Stimulated activated CD8-positive, alpha-beta memory T cell treated with anti-CD3 and anti-CD28 coated beads, Interleukin-4, amount 100 ng/mL, for 1 hour (primary cell): ENCODE measurements at regions not wholly inside any gene's neighbourhood (a gene's known extent, or its start where the extent isn't known, plus 50 kb on each side); places are given as distances from the start of the nearest gene placed in this dataset.
"Not testable (repeated sequence)": the region's sequence is repeated elsewhere in the genome, so short reads cannot be mapped to it uniquely, and the experiment has no call there.

ENCODE experiments used
- DNase-seq, 2 donors: peaks; one replicate each; pipeline ENCODE4 v3.0.0-alpha.2; 2020; ENCODE audit warnings: low read depth in 2 of 2, low spot score in 1 of 2

GRCh38 chr9:119938871-119939270 lies 569.6 kb upstream of the BRINP1 start:
- no peak for DNase-seq

- no peak for DNase-seq
These were observed 565.3 kb upstream of the BRINP1 start for GRCh38 chr9:119934497-119934896.

GRCh38 chr9:119933191-119933590 lies 564.0 kb upstream of the BRINP1 start:
- DNase-seq = no peak

- DNase-seq = no peak
These were observed 555.5 kb upstream of the BRINP1 start for GRCh38 chr9:119924736-119925135.

- DNase-seq = no peak
These were observed 547.9 kb upstream of the BRINP1 start for GRCh38 chr9:119917175-119917574.

- DNase-seq = no peak
These were observed 537.8 kb upstream of the BRINP1 start for GRCh38 chr9:119907056-119907455.

GRCh38 chr9:119905724-119906123 lies 536.5 kb upstream of the BRINP1 start:
- no peak for DNase-seq

- DNase-seq = no peak
These were observed 534.6 kb upstream of the BRINP1 start for GRCh38 chr9:119903851-119904250.

GRCh38 chr9:119902611-119903010 lies 533.4 kb upstream of the BRINP1 start:
- DNase-seq = no peak

- no peak for DNase-seq
These were observed 529.1 kb upstream of the BRINP1 start for GRCh38 chr9:119898316-119898715.

GRCh38 chr9:119884438-119884837 lies 515.2 kb upstream of the BRINP1 start:
- no peak for DNase-seq

- DNase-seq = no peak
These were observed 512.7 kb upstream of the BRINP1 start for GRCh38 chr9:119881898-119882297.

GRCh38 chr9:119880361-119880760 lies 511.1 kb upstream of the BRINP1 start:
- DNase-seq = no peak

GRCh38 chr9:119877306-119877705 lies 508.1 kb upstream of the BRINP1 start:
- DNase-seq = no peak

GRCh38 chr9:119873877-119874276 lies 504.6 kb upstream of the BRINP1 start:
- DNase-seq = no peak

- DNase-seq = not testable (repeated sequence)
These were observed 501.0 kb upstream of the BRINP1 start for GRCh38 chr9:119870251-119870650.

- DNase-seq = no peak
These were observed 499.5 kb upstream of the BRINP1 start for GRCh38 chr9:119868694-119869093.

GRCh38 chr9:119861842-119862241 lies 492.6 kb upstream of the BRINP1 start:
- DNase-seq = no peak

GRCh38 chr9:119859128-119859527 lies 489.9 kb upstream of the BRINP1 start:
- no peak for DNase-seq

- no peak for DNase-seq
These were observed 483.9 kb upstream of the BRINP1 start for GRCh38 chr9:119853126-119853525.

GRCh38 chr9:119852390-119852789 lies 483.2 kb upstream of the BRINP1 start:
- DNase-seq = no peak

- no peak for DNase-seq
These were observed 475.2 kb upstream of the BRINP1 start for GRCh38 chr9:119844431-119844830.

- no peak for DNase-seq
These were observed 471.8 kb upstream of the BRINP1 start for GRCh38 chr9:119841016-119841415.

- DNase-seq = no peak
These were observed 470.7 kb upstream of the BRINP1 start for GRCh38 chr9:119839888-119840287.
